RWPE2 (cell line): ENCODE measurements at regions not wholly inside any gene's neighbourhood (a gene's known extent, or its start where the extent isn't known, plus 50 kb on each side); places are given as distances from the start of the nearest gene placed in this dataset.

Experiments used
- ATAC-seq: fragments of 200-7000 bp; cut with Tn5 transposase; 3 replicates; pipeline ENCODE4 v1.9.1; 2021; ENCODE audit warnings: low read depth
- DNase-seq: peaks from one replicate; pipeline ENCODE4 v3.0.0-alpha.2; 2020; ENCODE audit warnings: low spot score
- H3K27ac ChIP-seq: fragments of 450-650 bp; 2 replicates; pipeline ENCODE4 v1.5.1; 2017; ENCODE audit warnings: mild to moderate bottlenecking; ENCODE audit not compliant: poor library complexity, severe bottlenecking
- H3K27me3 ChIP-seq: fragments of 250-450 bp; sonication (Bioruptor Pico); 2 replicates; pipeline ENCODE4 v1.5.1; 2021; ENCODE audit warnings: mild to moderate bottlenecking, moderate library complexity; ENCODE audit not compliant: insufficient read depth, poor library complexity, severe bottlenecking
- H3K36me3 ChIP-seq: fragments of 250-450 bp; sonication (Bioruptor Pico); 2 replicates; pipeline ENCODE4 v1.5.1; 2020; ENCODE audit warnings: low read depth, mild to moderate bottlenecking, moderate library complexity
- H3K4me1 ChIP-seq: fragments of 250-450 bp; sonication (Bioruptor Pico); 2 replicates; pipeline ENCODE4 v1.5.1; 2021; ENCODE audit warnings: mild to moderate bottlenecking, moderate library complexity; ENCODE audit not compliant: insufficient read depth, poor library complexity, severe bottlenecking
- H3K4me3 ChIP-seq: fragments of 250-450 bp; sonication (Bioruptor Pico); 2 replicates; pipeline ENCODE4 v1.5.1; 2021; ENCODE audit warnings: mild to moderate bottlenecking, moderate library complexity; ENCODE audit not compliant: severe bottlenecking
- H3K9me3 ChIP-seq: fragments of 250-450 bp; sonication (Bioruptor Pico); 2 replicates; pipeline ENCODE4 v1.5.1; 2021; ENCODE audit warnings: mild to moderate bottlenecking, moderate library complexity; ENCODE audit not compliant: severe bottlenecking
- TF ChIP-seq, protein P1 (sequence below): fragments of 450-650 bp; IDR thresholded peaks from one replicate; pipeline ENCODE4 v1.5.1; 2017; ENCODE audit warnings: mild to moderate bottlenecking, moderate library complexity; ENCODE audit not compliant: poor library complexity, severe bottlenecking

DNA sequence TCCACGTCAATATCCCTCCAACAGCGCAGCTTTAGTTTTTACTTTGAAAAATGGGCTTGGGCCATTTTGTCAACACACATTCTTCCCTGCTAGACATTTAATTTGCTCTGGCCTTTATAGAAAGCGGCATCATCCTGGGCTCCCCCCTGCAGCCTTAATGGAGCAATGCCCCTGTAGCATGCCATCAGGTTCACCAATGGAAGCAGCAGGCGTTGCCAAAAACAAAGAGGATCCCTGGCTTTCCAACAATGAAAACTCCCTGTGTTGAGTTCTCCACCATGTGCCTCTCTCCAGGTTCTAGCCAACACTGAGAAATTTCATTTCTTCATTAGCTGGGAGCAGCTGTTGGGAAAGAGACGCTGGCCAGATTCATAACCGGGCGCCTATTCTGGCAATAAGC lies 139.5 kb downstream of the ZNF622 start:
- no peak for ATAC-seq
- H3K4me3 ChIP-seq, result no peak overlapping the region
- H3K9me3 ChIP-seq, result no peaks in the 10 kb centered on the region
- no peak overlapping the region for H3K27ac ChIP-seq
- TF ChIP-seq, protein P1, sequence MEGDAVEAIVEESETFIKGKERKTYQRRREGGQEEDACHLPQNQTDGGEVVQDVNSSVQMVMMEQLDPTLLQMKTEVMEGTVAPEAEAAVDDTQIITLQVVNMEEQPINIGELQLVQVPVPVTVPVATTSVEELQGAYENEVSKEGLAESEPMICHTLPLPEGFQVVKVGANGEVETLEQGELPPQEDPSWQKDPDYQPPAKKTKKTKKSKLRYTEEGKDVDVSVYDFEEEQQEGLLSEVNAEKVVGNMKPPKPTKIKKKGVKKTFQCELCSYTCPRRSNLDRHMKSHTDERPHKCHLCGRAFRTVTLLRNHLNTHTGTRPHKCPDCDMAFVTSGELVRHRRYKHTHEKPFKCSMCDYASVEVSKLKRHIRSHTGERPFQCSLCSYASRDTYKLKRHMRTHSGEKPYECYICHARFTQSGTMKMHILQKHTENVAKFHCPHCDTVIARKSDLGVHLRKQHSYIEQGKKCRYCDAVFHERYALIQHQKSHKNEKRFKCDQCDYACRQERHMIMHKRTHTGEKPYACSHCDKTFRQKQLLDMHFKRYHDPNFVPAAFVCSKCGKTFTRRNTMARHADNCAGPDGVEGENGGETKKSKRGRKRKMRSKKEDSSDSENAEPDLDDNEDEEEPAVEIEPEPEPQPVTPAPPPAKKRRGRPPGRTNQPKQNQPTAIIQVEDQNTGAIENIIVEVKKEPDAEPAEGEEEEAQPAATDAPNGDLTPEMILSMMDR, result no peak
- DNase-seq, result no peak
- H3K4me1 ChIP-seq, result no peaks in the 10 kb centered on the region
- no peaks in the 10 kb centered on the region for H3K36me3 ChIP-seq
- H3K27me3 ChIP-seq, result no peaks in the 10 kb centered on the region

DNA sequence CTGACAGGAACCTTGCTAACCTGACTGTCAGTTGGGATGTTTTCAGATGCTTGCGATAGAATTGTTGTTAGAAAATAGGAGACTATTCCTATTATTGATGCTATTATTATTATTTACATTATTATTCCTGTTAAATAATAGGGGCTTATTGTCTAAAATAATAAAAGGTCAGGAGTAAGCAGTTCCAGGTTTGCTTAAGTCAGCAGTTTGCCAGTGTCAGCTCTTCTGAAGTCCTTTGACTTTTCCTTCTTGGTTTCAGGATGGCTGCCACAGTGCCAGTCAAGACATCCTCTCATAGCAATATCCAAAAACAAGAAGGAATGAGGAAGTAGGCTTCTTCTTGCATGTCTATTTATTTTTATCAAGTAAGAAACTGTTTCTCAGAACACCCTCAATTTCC lies 141.7 kb upstream of the MARCHF11 start:
- no peaks in the 10 kb centered on the region for H3K36me3 ChIP-seq
- ATAC-seq (no peak), DNase-seq (no peak)
- H3K4me1 ChIP-seq, result no peaks in the 10 kb centered on the region
- H3K27me3 ChIP-seq, result peaks cover 6% of the 10 kb centered on the region
- no peak overlapping the region for H3K27ac ChIP-seq
- H3K4me3 ChIP-seq, result no peak overlapping the region
- H3K9me3 ChIP-seq, result no peaks in the 10 kb centered on the region
- TF ChIP-seq, protein P1, result no peak

DNA sequence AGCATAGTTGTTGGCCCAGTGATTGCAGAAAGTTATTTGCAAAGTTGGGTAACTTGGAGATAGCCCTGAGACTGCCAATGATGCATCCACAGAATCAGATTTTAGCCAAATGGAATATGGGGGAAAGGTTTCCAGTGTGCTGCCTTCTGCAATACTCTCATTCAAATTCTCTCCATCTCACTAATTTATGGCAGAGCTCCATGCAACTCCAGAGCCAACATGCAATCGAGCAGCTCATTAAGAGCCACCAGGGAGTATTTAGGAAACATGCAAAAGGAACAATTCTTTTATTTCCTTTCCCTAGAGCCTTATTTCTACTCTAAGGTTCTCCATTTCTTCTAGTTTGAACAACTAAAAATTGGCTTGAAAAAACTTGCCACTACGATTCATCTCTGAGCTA lies 135.9 kb upstream of the MARCHF11 start:
- no peaks in the 10 kb centered on the region for H3K4me1 ChIP-seq
- no peaks in the 10 kb centered on the region for H3K36me3 ChIP-seq
- H3K9me3 ChIP-seq, result no peaks in the 10 kb centered on the region
- no peak overlapping the region for H3K27ac ChIP-seq
- no peak for DNase-seq
- ATAC-seq, result no peak
- TF ChIP-seq, protein P1, result no peak
- H3K4me3 ChIP-seq, result no peak overlapping the region
- peaks cover 6% of the 10 kb centered on the region for H3K27me3 ChIP-seq

DNA sequence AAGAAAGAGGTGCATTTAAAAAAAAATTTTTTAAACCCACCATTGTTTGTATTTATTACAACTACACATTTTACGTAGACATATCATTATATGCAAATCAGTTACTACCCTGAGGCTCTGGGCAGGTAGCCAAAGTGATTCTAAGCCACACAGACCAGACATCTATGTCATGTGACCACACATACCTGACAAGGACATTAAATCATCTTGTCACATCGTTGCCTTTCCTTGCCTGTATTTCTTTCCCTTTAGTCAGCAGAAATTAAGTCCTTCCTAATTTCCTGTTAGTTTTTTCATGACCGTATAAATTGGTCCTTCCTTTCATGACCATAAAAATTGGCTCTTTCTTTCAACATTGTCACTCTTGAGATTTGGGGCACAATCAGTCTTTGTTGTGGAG lies 134.2 kb upstream of the MARCHF11 start:
- TF ChIP-seq, protein P1, result no peak
- Histone ChIP-seq H3K27me3 (peaks cover 6% of the 10 kb centered on the region), H3K9me3 (no peaks in the 10 kb centered on the region), H3K27ac (no peak overlapping the region), H3K36me3 (no peaks in the 10 kb centered on the region), H3K4me1 (no peaks in the 10 kb centered on the region), H3K4me3 (no peak overlapping the region)
- DNase-seq (no peak), ATAC-seq (no peak)

DNA sequence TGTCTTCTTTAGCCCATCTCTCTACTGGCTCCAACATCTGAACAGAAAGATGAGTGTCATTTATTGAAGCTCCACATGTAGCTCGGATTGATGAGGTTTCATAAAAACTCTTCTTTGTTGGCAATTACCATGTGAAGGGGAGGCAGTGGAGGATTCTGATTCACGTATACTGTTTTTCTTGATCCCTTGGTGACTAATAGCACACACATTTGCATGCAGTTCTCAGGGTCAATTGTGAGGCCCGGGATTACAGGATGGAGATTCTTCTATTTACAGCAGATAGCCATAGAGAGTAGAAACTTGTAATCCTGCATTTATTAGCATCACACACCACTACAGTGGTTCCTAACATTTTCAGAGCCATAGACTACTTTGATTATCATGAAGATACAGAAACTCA lies 133.2 kb upstream of the MARCHF11 start:
- Histone ChIP-seq H3K4me1 (no peaks in the 10 kb centered on the region), H3K36me3 (no peaks in the 10 kb centered on the region), H3K27me3 (peaks cover 6% of the 10 kb centered on the region), H3K9me3 (no peaks in the 10 kb centered on the region), H3K27ac (no peak overlapping the region), H3K4me3 (no peak overlapping the region)
- DNase-seq (no peak), ATAC-seq (no peak)
- TF ChIP-seq, protein P1, result no peak
